IPS-NIHi7 (cell line): ENCODE measurements at regions not wholly inside any gene's neighbourhood (a gene's known extent, or its start where the extent isn't known, plus 50 kb on each side); places are given as distances from the start of the nearest gene placed in this dataset.

Experiments
- DNase-seq: peaks from one replicate; pipeline ENCODE4 v3.0.0; 2012; ENCODE audit warnings: mixed read lengths; ENCODE audit errors: extremely low spot score

DNA sequence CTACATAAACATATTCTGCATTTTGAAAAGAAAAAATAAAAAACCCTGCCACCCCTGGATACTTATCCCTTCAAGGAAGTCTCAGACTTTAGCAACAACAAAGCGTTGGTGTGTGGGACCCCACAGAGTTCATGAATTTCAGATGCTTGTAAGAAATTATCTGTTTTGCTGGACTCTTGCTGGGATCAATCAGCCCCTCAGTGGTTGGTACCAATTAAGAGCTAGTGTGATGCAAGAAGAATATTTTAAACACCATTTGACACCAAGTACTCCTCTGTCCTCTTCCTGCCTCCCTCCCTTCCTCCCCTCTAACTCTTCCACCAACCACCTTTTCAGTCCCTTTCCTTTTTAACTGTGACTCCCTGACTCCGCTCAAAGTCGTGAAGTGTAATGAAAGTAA is 51.5 kb downstream of the SST start:
- peak; percentile 56 for DNase-seq

DNA sequence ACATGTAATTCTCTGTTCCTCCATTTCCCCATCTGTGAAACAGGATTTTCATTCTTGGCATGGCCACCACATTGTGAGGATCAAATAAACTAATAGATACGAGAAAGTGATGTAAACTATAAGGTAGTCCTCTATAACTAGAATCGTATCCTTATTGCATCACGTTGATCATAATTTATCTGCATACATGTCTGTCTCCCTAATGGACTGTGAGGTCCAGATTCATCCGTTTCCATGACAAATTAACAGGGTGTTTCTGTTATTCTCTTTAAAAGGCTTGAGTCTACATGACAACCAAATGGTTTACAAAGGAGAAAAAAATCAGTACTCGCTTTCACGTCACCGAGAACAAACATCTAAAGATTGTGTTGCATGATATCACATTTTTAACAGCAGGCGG is 53.0 kb downstream of the SST start:
- no peak for DNase-seq

DNA sequence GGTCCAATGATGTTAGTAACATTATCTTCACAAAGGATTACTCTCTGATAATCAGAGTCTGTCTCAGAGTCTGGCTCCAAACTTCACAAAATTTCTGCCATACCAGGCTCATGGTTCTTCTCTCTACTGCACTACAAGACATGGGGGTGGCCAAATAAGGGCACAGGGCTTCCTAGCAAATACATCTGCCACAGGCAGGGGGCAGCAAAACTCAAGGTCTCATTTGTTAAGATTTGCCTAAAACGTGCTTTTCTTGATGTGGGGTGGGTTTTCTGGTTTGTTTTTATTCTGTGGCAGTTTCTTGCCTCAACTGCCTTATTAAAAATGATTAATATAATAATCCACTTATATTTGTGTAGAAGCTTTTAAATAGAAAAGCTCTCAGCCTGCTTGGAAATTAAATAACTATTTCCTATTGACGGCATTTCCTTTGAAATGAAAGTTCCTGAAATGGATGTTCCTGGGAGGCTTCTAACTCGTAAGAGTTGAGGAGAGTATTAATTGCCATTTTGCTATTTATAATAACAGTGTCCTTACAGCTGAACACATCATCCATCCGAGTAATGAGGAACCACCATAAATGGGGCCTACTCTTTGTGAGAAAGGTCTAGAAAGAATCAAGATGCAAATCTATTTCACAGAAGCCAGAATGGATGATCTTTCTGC is 53.8 kb downstream of the SST start:
- peak; percentile 80 for DNase-seq

GRCh38 chr3:187615630-187616029 is 54.6 kb downstream of the SST start:
- no peak for DNase-seq

DNA sequence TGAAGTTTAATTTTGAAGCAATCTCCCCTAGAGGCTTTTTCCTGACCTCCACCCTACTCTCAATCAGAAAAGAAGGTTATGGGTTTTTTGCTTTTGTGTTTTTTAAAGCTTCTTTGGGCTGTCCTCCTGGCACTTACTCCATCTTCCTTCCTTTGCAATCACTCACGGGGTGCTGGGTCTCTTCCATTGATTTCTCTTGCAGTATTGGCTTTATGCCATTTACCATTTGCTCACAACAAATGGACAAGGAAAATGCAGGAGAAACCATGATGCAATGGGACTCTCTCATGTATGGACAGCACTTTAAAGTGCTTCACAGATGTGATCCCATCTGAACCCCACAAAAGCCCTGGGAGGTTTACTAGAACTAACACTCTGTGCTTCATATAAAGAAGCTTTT is 57.5 kb downstream of the SST start:
- no peak for DNase-seq

DNA sequence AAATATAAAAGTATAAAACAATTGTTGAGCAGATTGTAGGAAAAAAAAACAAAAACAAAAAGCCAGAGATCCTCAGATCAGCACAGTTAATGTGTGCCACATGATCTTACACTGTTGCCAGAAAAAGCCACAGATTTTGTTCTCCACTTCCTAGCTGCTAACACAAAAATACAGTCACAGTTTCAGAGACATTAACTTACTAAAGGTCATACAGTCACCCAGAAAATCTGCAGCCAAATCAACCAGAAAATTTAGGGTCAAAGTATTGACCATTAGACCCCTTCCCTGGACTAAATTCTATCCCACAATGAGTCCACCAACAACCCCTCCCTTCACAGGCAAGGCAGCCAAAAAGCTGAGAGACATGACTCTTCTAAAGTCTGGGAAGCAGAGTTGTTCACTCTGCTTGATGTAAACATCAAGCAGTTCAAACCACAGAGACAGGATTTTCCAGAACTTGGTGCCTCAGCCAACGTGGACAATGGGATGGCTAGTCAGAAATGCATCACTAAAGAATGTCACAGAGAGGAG is 59.1 kb downstream of the SST start:
- no peak for DNase-seq

GRCh38 chr3:187594272-187594671 is 75.9 kb downstream of the SST start:
- DNase-seq = peak; percentile 55

GRCh38 chr3:187593451-187593850 is 76.7 kb downstream of the SST start:
- no peak for DNase-seq

DNA sequence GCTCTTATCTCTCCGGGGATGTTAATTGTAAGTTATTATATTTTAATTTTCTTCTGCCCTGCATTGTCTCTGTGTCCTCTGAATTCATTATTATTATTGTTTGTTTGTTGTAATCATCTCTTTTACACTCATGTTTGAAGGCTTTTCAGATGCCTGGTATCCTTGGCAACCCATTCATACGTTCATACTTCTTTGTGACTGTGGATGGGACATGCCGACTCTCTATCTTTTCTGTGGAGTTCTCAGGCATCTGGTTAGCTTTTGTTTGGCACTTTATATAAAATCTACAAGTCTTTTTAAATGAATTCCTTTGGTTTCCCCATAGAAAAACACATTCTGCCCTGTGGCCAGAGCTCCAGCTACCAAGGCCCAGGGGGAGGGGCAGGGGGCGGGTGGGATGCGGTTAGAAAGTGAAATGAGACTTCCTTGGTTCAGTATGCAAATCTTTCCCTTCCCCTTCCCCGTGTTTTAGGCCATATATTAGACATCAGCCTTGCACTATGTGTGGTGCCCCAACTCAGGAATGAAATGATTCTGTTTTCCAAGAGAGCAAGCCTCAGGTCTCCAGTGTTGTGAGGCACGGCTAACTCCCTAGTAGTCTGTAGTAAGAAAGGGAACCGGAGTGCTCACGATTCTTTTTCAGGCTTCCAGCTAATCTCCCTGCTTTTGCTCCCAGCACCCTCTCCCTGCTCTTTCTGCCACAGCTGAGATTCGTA is 79.2 kb downstream of the SST start:
- no peak for DNase-seq

DNA sequence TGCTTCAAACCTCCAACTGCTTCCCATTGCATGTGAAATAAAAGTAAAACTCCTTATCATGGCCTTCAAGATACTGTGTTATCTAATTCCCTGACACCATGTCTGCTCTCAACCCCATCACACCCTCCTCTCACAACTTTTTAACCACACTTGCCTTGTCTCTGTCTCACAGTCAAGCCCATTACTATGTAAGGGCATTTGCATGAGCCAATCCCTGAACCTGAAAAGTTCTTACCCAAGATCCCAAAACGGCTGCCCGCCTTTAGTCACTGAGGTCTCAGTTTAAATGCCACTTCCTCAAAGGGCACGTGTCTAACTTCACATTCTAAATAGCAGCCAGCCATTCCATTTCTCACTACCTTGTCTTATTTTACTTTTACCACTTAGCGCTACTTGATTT is 83.1 kb downstream of the SST start:
- no peak for DNase-seq

- no peak for DNase-seq
Observed at GRCh38 chr3:187586226-187586625, 84.0 kb downstream of the SST start.

DNA sequence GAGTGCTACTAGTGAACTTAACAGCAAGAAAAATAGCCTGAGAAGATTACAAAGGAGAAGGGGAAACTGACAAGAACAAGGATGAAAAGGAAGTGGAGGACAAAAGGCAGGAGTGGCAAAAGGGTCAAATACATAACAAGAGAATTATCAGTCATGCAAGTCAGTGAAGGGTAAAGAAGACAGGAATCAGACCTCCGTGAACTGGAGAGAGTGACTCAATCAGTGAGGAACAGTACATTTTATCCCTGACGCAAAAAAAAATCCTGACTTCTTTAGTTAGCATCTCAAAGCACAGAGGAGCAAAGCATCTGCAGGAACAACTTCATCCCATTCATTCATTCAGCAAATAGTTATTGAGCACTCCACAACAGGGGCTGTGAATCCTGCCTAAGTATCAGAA is 97.8 kb downstream of the SST start:
- no peak for DNase-seq

- no peak for DNase-seq
Observed at GRCh38 chr3:187571701-187572100, 98.5 kb downstream of the SST start.

DNA sequence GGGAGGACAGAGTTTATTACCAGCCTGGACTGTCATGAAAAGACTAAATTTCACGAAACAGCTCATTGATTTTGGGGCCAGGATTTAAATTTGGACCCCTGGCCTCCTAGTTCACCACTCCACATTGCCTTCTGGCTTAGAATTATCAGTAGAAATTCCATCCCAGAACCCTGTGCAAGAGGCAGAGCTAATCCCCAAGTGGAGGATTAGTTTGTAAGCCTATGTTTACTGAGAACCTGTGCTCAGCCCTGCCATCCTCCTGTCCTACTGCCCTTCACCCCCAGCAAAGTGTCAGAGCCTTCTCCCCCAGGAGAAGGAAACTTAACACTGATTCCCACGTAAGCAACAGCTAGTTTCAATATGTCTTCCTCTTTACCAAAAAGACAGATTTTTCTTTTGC is 99.4 kb downstream of the SST start:
- no peak for DNase-seq

DNA sequence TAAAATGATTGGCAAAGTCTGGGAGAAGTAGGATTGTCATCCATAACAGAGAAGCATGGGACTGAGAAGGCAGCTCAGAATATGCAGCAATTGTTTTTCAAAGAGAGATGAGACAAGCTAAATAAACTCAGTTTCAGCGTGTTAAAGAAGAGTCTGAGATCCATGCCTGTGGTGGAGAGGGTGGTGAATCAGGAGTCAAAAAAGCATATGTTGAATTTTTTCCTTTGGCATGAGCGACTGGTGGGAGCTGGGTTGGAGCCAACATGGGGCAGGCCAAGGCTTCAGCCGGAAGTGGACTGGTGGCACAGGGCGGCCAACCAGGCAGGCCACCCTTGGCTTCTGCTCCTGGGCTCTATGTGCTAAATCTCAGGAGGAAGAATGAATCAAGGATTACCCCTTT is 102.0 kb downstream of the SST start:
- DNase-seq = no peak

GRCh38 chr3:187567661-187568121 is 102.5 kb downstream of the SST start:
- DNase-seq = no peak

- DNase-seq = no peak
Observed at GRCh38 chr3:187567021-187567420, 103.2 kb downstream of the SST start.

DNA sequence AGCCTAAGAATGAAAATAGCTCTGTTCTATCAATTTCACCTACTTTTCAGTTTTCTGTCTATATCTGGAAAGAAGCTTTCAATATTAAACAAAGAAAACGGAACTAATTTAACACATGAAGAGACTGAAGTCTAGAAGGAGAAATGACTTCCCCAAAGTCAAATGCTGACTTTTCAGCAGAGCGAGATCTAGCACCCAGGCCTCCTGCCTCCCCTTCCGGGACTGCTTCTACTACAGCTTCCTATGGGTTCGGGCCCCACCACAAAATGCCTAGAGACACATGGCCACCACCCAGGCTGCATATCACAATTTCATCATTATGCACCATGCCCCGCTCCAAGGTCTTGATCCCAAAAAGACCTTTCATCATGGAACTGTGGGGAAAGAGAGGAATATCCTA is 104.5 kb downstream of the SST start:
- no peak for DNase-seq

- no peak for DNase-seq
Observed at GRCh38 chr3:187558990-187559389, 111.2 kb downstream of the SST start.

DNA sequence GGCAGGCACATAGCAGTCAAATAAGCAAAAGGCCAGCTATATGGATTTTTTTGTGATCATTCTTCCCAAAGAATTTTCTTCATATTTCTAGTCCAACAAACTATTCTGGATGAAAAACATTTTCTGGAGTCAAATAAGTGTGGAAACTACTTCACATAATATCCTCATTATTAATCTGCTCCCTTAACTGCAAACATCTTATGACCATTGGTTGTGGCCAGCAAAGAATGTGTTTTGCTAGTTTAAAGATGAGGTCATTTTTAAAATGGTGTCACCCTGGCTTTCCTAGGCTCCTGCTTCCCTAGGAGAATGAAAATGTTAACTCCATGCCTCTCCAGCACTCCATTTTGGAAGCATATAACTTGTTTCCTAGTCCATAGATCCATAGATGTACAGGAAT is 118.8 kb downstream of the SST start:
- no peak for DNase-seq

DNA sequence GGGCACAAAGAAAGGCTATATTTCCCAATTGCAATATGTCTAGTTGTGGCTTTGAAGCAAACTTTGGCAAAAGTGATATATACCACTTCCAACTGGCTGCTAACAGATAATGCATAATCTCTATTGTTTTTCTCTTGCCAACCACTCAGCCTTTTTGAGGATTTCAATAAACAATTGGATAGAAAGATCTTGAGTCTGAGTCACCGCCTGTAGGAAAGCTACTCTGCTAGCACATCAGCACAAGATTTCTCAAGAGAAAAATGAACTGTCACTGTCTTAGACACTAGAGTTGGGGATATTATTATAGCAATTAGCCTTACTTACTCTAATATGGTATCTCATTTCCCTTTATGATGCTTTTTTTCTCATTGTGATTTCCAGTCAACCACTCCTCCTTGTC is 119.7 kb downstream of the SST start:
- no peak for DNase-seq

- DNase-seq = no peak
Observed at GRCh38 chr3:187545366-187545765, 124.8 kb downstream of the SST start.

GRCh38 chr3:187544326-187544725 is 125.9 kb downstream of the SST start:
- DNase-seq = no peak
